HCT116 (cell line): ENCODE measurements at regions not wholly inside any gene's neighbourhood (a gene's known extent, or its start where the extent isn't known, plus 50 kb on each side); places are given as distances from the start of the nearest gene placed in this dataset.

Source experiments
- ATAC-seq: fragments of 200-7000 bp; cut with Tn5 transposase; 2 replicates; pipeline ENCODE4 v1.9.1; 2020; ENCODE audit warnings: mild to moderate bottlenecking, moderate library complexity
- BruUV-seq: library from RNA; stranded (reverse); fragments of 400-500 nt; replicated peaks from 2 replicates; lab custom pipeline; 2021; lab: Mats Ljungman, UMichigan
- CTCF ChIA-PET: fragments of 300-600 bp; sonication (Branson Sonifier 250); formaldehyde crosslinking; loops from one replicate; lab custom pipeline; 2021; ENCODE audit warnings: antibody characterized with exemption; lab: Charles Lee
- POLR2A ChIA-PET: fragments of 300-600, 350-600 bp; sonication (Branson Sonifier 250); formaldehyde crosslinking; loops from one replicate; lab custom pipeline; 2021; ENCODE audit warnings: antibody characterized with exemption; lab: Charles Lee
- RAD21 ChIA-PET, 2 experiments: fragments of 300-600 bp; sonication (Branson Sonifier 250); formaldehyde crosslinking; loops; one replicate each; lab custom pipeline; 2023; ENCODE audit warnings: low total read pairs in 2 of 2; ENCODE audit not compliant: uncharacterized antibody in 2 of 2, unreplicated experiment in 2 of 2, low non-redundant PET in 1 of 2; lab: Charles Lee
- DNase-seq: peaks from one replicate; pipeline ENCODE4 v3.0.0-alpha.2; 2010; ENCODE audit warnings: low read depth, low spot score
- H2AFZ ChIP-seq: fragments of 200-600 bp; shearing (Covaris generic), sonication (generic); 2 replicates; pipeline ENCODE4 v1.6.1; 2017; ENCODE audit warnings: low read depth, mixed run types, mixed read lengths, antibody characterized with exemption, low read length; ENCODE audit not compliant: poor library complexity, severe bottlenecking
- H3K27ac ChIP-seq: 2 replicates; pipeline ENCODE4 v1.5.1; 2012; ENCODE audit warnings: low read depth, low read length
- H3K27me3 ChIP-seq: fragments of 200-600 bp; sonication (generic); 2 replicates; pipeline ENCODE4 v1.6.1; 2016; ENCODE audit warnings: mixed run types, low read length, mixed read lengths; ENCODE audit not compliant: insufficient read depth
- H3K36me3 ChIP-seq, 2 experiments: fragments of 200-500 bp in 1 of 2; fragments of 200-600 bp in 1 of 2; sonication (Bioruptor generic) in 1 of 2; sonication (generic) in 1 of 2; 2 replicates each; pipeline versions ENCODE4 v1.5.1 to v1.6.1; 2014 to 2016; ENCODE audit warnings: low read length in 2 of 2, inconsistent platforms in 1 of 2, mixed read lengths in 1 of 2, mixed run types in 1 of 2; ENCODE audit not compliant: insufficient read depth in 2 of 2, control insufficient read depth in 1 of 2
- H3K4me1 ChIP-seq, 2 experiments: fragments of 200-600 bp in 1 of 2; sonication (generic) in 1 of 2; 2 replicates each; pipeline versions ENCODE4 v1.5.1 to v1.6.1; 2012 to 2017; ENCODE audit warnings: low read length in 2 of 2, inconsistent platforms in 1 of 2, mild to moderate bottlenecking in 1 of 2, mixed read lengths in 1 of 2, mixed run types in 1 of 2, moderate library complexity in 1 of 2; ENCODE audit not compliant: insufficient read depth in 2 of 2, control insufficient read depth in 1 of 2
- H3K4me2 ChIP-seq: fragments of 200-600 bp; sonication (generic); 2 replicates; pipeline ENCODE4 v1.6.1; 2017; ENCODE audit warnings: mixed run types, low read length, mixed read lengths
- H3K4me3 ChIP-seq, 2 experiments: fragments of 200-600 bp in 1 of 2; sonication (generic) in 1 of 2; replicated peaks in 1 of 2; 2 replicates each; pipeline ENCODE4 v1.5.1; 2011 to 2016; ENCODE audit warnings: low read length in 2 of 2, control low read depth in 1 of 2, low read depth in 1 of 2, mild to moderate bottlenecking in 1 of 2, mixed read lengths in 1 of 2, mixed run types in 1 of 2
- H3K79me2 ChIP-seq: fragments of 200-600 bp; sonication (generic); 2 replicates; pipeline ENCODE4 v1.6.1; 2017; ENCODE audit warnings: mild to moderate bottlenecking, mixed run types, low read length, moderate library complexity, mixed read lengths; ENCODE audit not compliant: insufficient read depth
- H3K9ac ChIP-seq: fragments of 200-600 bp; sonication (generic); 2 replicates; pipeline ENCODE4 v1.6.1; 2016; ENCODE audit warnings: low read length, mixed read lengths
- H3K9me2 ChIP-seq: fragments of 200-600 bp; sonication (generic), shearing (Covaris generic); 2 replicates; pipeline ENCODE4 v1.6.1; 2017; ENCODE audit warnings: mixed run types, mild to moderate bottlenecking, moderate library complexity; ENCODE audit not compliant: insufficient read depth
- H3K9me3 ChIP-seq, 2 experiments: fragments of 200-500 bp in 1 of 2; fragments of 200-600 bp in 1 of 2; sonication (Bioruptor generic) in 1 of 2; sonication (generic) in 1 of 2; 2 replicates each; pipeline ENCODE4 v1.6.1; 2014 to 2017; ENCODE audit warnings: low read length in 2 of 2, mixed read lengths in 2 of 2, inconsistent platforms in 1 of 2, low read depth in 1 of 2, mild to moderate bottlenecking in 1 of 2, mixed run types in 1 of 2, moderate library complexity in 1 of 2; ENCODE audit not compliant: control insufficient read depth in 1 of 2, insufficient read depth in 1 of 2
- H4K20me1 ChIP-seq: fragments of 200-600 bp; sonication (generic), shearing (Covaris generic); 2 replicates; pipeline ENCODE4 v1.6.1; 2017; ENCODE audit warnings: mixed run types, mild to moderate bottlenecking, moderate library complexity; ENCODE audit not compliant: insufficient read depth
- CBX3 ChIP-seq: IDR thresholded peaks from 2 replicates; pipeline ENCODE4 v1.6.1; 2012; ENCODE audit warnings: low read depth
- CEBPB ChIP-seq: IDR thresholded peaks from 2 replicates; pipeline ENCODE4 v1.6.1; 2012; ENCODE audit warnings: low read depth
- EGR1 ChIP-seq: IDR thresholded peaks from 2 replicates; pipeline ENCODE4 v1.6.1; 2012; ENCODE audit warnings: low read depth
- ELF1 ChIP-seq: IDR thresholded peaks from 2 replicates; pipeline ENCODE4 v1.6.1; 2012; ENCODE audit warnings: low read depth, borderline replicate concordance
- EZH2phosphoT487 ChIP-seq: fragments of 200-600 bp; IDR thresholded peaks from 2 replicates; pipeline ENCODE4 v1.6.1; 2018; ENCODE audit warnings: antibody characterized with exemption, borderline replicate concordance
- POLR2AphosphoS5 ChIP-seq: IDR thresholded peaks from 2 replicates; pipeline ENCODE4 v1.6.1; 2011; ENCODE audit warnings: mild to moderate bottlenecking, low read depth, low read length, moderate library complexity
- RAD21 ChIP-seq: IDR thresholded peaks from 2 replicates; pipeline ENCODE4 v1.6.1; 2012; ENCODE audit warnings: low read depth, mild to moderate bottlenecking
- SIN3A ChIP-seq: IDR thresholded peaks from 2 replicates; pipeline ENCODE4 v1.6.1; 2012; ENCODE audit warnings: low read depth
- SP1 ChIP-seq: IDR thresholded peaks from 2 replicates; pipeline ENCODE4 v1.6.1; 2012; ENCODE audit warnings: low read depth
- YY1 ChIP-seq: IDR thresholded peaks from 2 replicates; pipeline ENCODE4 v1.6.1; 2011; ENCODE audit warnings: low read length, low read depth, moderate library complexity, mild to moderate bottlenecking; ENCODE audit not compliant: insufficient replicate concordance; ENCODE audit errors: extremely low read depth
- ZFX ChIP-seq: fragments of 450-650 bp; IDR thresholded peaks from 2 replicates; pipeline ENCODE4 v1.6.1; 2017
- intact Hi-C: fragments of 100-400 bp; cut with micrococcal nuclease; formaldehyde crosslinking; loops from 2 replicates; pipeline ENCODE4 v1.10.0; 2022
- TF ChIP-seq, protein P1 (sequence below): IDR thresholded peaks from 2 replicates; pipeline ENCODE4 v1.6.1; 2012
- TF ChIP-seq, protein P2 (sequence below): IDR thresholded peaks from 2 replicates; pipeline ENCODE4 v1.6.1; 2012; ENCODE audit warnings: low read depth
- TF ChIP-seq, protein P3 (sequence below), 3 experiments: fragments of 200-600 bp in 1 of 3; sonication (generic) in 1 of 3; IDR thresholded peaks in 2 of 3; conservative IDR thresholded peaks in 1 of 3; 2 replicates each; pipeline ENCODE4 v1.5.1; 2012 to 2017; ENCODE audit warnings: low read depth in 2 of 3, low read length in 2 of 3, antibody characterized with exemption in 1 of 3, borderline replicate concordance in 1 of 3, control low read depth in 1 of 3, mild to moderate bottlenecking in 1 of 3, mixed read lengths in 1 of 3, mixed run types in 1 of 3, moderate library complexity in 1 of 3; ENCODE audit not compliant: insufficient read depth in 1 of 3

DNA sequence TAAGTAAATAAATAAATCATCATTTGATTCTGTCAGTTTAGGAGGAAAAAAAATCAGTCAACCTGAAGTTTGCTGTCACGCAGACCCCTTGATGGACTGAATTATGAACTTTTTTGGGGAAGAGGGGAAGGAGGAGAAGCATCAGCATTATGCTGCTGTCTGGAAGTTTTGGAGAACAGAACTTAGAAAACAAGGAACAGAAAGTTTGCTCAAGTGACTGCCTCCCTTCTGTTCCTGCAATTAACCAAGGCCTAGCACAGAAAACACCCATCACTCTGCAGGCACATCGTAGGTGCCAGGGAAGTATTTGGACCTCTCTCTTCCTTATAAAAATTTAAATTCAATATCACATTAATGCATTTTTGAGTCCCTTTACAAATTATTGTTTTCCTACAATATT is 283.8 kb downstream of the VRK1 start:
- no peak overlapping the region for H2AFZ ChIP-seq
- ChIA-PET CTCF (no interaction called here), POLR2A (interaction anchor here (1.1 kb wide), 1 partner anchor 16 kb away, joined by 3 read pairs; no protein-coding TSS in a partner anchor), RAD21 (no interaction called here)
- H3K79me2 ChIP-seq = no peaks in the 10 kb centered on the region
- H3K4me2 ChIP-seq = no peak overlapping the region
- H3K9ac ChIP-seq = no peak overlapping the region
- no peaks in the 10 kb centered on the region for H3K36me3 ChIP-seq
- no peak overlapping the region for H3K27ac ChIP-seq
- peaks cover 14 to 25% of the 10 kb centered on the region in 2 experiments for H3K4me1 ChIP-seq
- BruUV-seq = no TSS peak
- no peaks in the 10 kb centered on the region for H3K9me2 ChIP-seq
- intact Hi-C loops = no loop called here
- TF ChIP-seq EGR1 (no peak), RAD21 (no peak), CBX3 (no peak), ZFX (no peak), ELF1 (no peak), CEBPB (no peak), POLR2AphosphoS5 (no peak), SP1 (no peak), EZH2phosphoT487 (no peak), YY1 (no peak), SIN3A (no peak)
- TF ChIP-seq, protein P1, sequence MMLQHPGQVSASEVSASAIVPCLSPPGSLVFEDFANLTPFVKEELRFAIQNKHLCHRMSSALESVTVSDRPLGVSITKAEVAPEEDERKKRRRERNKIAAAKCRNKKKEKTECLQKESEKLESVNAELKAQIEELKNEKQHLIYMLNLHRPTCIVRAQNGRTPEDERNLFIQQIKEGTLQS = no peak
- TF ChIP-seq, protein P2, sequence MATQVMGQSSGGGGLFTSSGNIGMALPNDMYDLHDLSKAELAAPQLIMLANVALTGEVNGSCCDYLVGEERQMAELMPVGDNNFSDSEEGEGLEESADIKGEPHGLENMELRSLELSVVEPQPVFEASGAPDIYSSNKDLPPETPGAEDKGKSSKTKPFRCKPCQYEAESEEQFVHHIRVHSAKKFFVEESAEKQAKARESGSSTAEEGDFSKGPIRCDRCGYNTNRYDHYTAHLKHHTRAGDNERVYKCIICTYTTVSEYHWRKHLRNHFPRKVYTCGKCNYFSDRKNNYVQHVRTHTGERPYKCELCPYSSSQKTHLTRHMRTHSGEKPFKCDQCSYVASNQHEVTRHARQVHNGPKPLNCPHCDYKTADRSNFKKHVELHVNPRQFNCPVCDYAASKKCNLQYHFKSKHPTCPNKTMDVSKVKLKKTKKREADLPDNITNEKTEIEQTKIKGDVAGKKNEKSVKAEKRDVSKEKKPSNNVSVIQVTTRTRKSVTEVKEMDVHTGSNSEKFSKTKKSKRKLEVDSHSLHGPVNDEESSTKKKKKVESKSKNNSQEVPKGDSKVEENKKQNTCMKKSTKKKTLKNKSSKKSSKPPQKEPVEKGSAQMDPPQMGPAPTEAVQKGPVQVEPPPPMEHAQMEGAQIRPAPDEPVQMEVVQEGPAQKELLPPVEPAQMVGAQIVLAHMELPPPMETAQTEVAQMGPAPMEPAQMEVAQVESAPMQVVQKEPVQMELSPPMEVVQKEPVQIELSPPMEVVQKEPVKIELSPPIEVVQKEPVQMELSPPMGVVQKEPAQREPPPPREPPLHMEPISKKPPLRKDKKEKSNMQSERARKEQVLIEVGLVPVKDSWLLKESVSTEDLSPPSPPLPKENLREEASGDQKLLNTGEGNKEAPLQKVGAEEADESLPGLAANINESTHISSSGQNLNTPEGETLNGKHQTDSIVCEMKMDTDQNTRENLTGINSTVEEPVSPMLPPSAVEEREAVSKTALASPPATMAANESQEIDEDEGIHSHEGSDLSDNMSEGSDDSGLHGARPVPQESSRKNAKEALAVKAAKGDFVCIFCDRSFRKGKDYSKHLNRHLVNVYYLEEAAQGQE = no peak
- TF ChIP-seq, protein P3, sequence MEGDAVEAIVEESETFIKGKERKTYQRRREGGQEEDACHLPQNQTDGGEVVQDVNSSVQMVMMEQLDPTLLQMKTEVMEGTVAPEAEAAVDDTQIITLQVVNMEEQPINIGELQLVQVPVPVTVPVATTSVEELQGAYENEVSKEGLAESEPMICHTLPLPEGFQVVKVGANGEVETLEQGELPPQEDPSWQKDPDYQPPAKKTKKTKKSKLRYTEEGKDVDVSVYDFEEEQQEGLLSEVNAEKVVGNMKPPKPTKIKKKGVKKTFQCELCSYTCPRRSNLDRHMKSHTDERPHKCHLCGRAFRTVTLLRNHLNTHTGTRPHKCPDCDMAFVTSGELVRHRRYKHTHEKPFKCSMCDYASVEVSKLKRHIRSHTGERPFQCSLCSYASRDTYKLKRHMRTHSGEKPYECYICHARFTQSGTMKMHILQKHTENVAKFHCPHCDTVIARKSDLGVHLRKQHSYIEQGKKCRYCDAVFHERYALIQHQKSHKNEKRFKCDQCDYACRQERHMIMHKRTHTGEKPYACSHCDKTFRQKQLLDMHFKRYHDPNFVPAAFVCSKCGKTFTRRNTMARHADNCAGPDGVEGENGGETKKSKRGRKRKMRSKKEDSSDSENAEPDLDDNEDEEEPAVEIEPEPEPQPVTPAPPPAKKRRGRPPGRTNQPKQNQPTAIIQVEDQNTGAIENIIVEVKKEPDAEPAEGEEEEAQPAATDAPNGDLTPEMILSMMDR (IDR thresholded peaks at IDR 0.05 in 2 of 3, conservative IDR thresholded peaks at IDR 0.05 in 1 of 3; ENCODE audit: borderline replicate concordance in 1 of 3, insufficient read depth in 1 of 3, low read depth in 2 of 3, low read length in 2 of 3) = no peak
- H4K20me1 ChIP-seq = no peaks in the 10 kb centered on the region
- ATAC-seq = no peak
- DNase-seq = no peak
- no peaks in the 10 kb centered on the region for H3K27me3 ChIP-seq
- H3K9me3 ChIP-seq = no peaks in the 10 kb centered on the region; a peak in 1 of 4 replicates
- no peak overlapping the region for H3K4me3 ChIP-seq
